Stimulated activated CD8-positive, alpha-beta memory T cell treated with anti-CD3 and anti-CD28 coated beads, Interleukin-4, amount 100 ng/mL, for 24 hours (primary cell): ENCODE measurements at regions not wholly inside any gene's neighbourhood (a gene's known extent, or its start where the extent isn't known, plus 50 kb on each side); places are given as distances from the start of the nearest gene placed in this dataset.
"Not testable (repeated sequence)": the region's sequence is repeated elsewhere in the genome, so short reads cannot be mapped to it uniquely, and the experiment has no call there.

Experiments used
- DNase-seq: peaks from one replicate; pipeline ENCODE4 v3.0.0-alpha.2; 2020; ENCODE audit warnings: low read depth

- no peak for DNase-seq
Observed at GRCh38 chr12:124706363-124706762, 139.0 kb upstream of the NCOR2 start.

DNA sequence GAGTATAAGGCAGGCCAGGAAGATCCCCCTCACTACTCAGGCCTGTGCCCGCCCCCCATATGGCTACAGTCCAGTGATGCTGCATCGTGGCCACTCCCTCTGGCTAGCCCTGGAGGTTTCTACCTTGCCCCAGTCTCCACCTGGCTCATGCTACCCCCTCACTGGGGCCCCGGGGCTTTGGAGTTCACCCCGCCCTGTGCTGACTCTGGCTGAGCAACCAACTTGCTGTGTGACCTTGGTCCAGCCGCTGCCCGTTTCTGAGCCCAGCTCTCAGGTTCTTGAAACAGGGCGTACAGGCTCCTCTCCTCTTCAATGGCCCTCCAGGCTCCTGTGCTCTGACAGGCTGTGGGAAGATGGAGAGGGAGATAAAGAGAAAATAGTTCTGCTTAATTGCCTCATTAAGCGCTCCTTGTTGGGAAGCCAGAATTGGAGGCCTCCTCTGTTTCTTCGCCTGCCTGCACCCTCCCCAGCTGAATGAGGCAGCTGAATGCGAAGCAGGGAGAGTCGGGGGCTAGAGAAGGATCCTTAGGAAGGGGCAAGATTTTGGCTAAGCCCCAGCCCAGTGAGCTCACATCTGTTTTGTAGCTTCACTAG is 138.2 kb upstream of the NCOR2 start:
- DNase-seq, result no peak

- DNase-seq, result no peak
Observed at GRCh38 chr12:124704619-124705018, 137.2 kb upstream of the NCOR2 start.

- no peak for DNase-seq
Observed at GRCh38 chr12:124703856-124704255, 136.4 kb upstream of the NCOR2 start.

- no peak for DNase-seq
Observed at GRCh38 chr12:124702736-124703135, 135.3 kb upstream of the NCOR2 start.

- no peak for DNase-seq
Observed at GRCh38 chr12:124700810-124701592, 133.6 kb upstream of the NCOR2 start.

- DNase-seq, result no peak
Observed at GRCh38 chr12:124699909-124700308, 132.5 kb upstream of the NCOR2 start.

- DNase-seq, result no peak
Observed at GRCh38 chr12:124698998-124699305, 131.5 kb upstream of the NCOR2 start.

- no peak for DNase-seq
Observed at GRCh38 chr12:124698211-124698997, 131.0 kb upstream of the NCOR2 start.

- DNase-seq, result not testable (repeated sequence)
Observed at GRCh38 chr12:124697722-124698121, 130.3 kb upstream of the NCOR2 start.

DNA sequence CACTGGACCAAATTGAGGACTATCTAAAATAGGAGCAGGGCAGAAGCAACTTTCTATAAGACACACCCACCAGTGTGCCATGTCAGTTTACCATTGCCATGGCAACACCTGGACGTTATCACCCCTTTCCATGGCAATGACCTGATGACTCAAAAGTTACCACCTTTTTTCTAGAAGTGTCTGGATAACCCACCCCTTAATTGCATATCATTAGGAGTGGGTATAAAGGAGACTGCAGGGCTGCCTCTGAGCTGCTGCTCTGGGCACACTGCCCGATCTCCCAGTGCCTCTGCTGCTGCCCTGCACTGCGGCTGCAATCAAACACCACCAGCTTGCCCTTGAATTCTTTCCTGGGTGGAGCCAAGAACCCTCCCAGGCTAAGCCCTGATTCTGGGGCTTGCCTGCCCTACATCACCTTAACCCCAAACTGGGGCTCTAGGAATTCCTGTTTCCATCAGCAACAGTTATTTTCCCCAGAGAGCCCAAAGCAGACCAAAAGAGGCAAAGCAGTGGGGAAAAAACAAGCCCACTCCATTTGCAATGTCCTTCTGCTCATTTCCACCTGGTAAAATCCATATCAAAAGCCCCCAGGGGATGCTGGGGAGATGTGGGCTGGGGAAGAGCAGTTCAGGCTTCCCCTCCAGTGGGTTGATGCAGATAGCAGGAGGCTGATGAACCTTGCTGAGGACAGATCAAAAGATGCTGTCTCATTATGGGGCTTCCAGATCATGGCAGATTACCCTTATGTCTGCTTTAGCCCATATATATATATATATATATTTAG is 129.5 kb upstream of the NCOR2 start:
- no peak for DNase-seq

DNA sequence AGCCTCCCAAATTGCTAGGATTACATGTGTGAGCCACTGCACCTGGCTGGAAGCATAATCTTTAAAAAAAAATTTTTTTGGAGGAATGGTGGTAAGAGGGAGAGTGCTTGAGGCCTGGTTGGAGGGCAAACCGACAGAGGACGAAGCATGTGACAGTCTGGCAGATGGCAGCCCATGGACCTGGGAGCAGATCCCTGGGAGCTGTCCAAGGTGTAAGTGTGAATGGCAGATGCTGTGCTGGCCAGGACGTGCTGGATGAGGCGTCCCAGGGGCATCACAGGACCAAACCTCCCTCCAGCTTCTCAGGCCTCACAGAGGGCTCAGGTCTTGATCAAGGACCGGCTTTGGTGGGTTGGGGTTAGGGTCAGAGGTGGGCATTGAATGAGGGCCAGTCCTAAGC is 128.4 kb upstream of the NCOR2 start:
- no peak for DNase-seq

- DNase-seq, result no peak
Observed at GRCh38 chr12:124694846-124695497, 127.6 kb upstream of the NCOR2 start.

DNA sequence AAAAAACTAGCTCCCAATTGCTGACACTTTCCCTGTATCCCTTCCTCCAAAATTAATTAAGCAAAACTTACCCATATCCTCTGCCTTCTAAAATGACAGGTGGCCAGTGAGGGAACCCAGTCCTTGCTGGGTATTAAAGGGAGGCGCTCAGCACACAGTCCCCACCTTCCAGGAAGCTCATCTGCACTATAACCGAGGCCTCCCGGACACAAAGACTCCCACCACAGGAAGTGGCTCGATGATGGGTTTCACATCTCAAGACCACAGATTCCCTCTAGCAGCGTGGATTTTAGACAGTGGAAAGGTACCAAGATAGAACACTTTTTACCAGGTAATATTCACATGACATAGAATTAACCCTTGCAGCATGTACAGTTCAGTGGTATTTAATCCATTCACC is 126.8 kb upstream of the NCOR2 start:
- no peak for DNase-seq

DNA sequence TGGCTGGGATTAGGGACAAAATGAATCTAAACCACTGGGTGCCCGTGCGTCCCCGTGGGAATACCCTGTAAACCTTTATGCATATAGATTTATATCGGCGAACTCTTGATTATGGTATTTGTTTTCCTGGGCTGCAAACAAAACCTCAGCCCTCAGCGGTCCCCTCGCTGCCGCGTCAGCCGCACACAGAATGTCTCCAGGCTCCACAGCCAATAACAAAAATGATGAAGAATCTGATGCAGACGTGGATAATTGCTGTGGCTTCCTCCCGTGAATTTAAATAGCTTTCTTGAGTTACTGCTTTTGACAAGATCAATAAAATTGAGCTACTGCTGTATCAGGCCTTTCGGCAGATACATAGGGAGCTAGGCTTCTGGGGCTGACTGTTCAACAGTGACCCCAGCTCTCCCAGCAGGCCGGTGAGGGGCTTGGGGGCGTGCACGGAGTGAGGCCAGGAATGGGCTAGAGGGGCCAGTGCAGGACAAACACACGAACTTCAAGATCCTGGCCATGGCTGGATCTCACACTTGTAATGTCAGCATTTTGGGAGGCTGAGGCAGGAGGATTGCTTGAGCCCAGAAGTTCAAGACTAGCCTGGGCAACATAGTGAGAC is 125.8 kb upstream of the NCOR2 start:
- no peak for DNase-seq

- no peak for DNase-seq
Observed at GRCh38 chr12:124692443-124692842, 125.0 kb upstream of the NCOR2 start.

GRCh38 chr12:124691429-124691828 is 124.0 kb upstream of the NCOR2 start:
- DNase-seq, result no peak

DNA sequence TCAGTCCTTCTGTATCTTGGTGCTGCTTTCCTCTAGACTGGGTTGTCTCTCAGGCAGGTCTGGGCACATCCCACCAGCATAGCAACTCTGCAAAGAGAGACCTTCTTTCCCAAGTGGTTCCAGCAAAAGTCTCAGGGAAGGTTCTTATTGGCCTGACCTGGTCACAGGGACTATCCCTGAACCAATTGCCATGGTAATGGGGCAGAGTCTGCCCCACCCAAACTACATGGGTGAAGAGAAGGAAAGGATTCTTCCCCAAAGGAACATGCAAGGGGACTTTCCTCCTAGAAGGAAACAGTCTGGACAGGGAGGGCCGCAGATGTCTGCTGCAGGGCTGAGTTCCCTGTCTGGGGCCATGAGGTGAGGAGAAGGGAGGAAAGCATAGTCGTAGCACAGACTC is 122.2 kb upstream of the NCOR2 start:
- DNase-seq, result no peak

DNA sequence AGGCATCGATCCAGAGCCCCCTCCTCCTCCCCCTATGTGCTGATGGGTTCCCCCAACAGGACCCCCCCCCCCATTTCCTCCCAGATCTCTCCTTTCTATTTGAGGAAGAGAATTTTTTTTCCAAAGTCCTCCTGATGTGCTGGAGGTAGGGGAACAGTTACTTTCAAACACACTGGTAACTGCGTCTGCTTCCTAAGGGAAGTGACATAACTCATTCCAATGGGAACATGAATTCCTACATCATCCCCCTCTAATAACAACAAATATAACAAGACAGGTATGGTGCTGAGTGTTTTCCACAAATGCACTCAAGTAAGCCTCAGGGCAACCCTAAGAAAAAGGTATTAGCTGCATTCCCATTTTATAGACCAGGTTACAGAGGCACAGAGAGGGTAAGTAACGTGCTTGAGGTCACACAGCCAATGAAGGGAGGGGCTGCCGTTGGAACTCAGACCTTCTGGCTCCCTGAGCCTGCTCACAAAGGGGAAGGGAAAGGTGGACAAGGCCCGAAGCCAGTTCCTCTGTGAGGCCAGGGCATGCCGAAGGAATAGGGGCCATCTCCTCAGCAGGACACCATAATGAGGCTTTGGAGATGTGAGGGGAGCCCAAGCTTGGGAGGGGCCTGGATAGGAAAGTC is 121.1 kb upstream of the NCOR2 start:
- no peak for DNase-seq

DNA sequence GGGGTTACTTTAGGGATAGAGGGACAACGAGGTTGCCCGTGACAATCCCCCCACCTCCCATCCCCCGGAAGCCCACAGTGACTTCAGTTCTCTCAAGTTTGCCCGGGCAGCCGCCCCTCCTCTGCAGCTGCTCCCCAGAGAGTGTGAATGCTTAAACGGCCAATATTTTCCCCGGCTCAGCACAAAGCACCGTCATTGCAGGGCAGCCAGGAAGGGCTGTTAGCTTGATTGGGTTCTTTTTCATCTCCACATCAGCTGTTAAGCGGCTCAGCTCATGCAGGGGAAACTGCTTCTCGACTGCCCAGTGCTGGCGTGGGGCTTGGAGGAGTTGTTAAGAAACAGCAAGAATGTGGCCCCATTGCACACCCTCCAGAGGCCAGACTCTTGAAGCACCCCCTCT is 120.5 kb upstream of the NCOR2 start:
- no peak for DNase-seq
